ENCODE measurements at regions not wholly inside any gene's neighbourhood (a gene's known extent, or its start where the extent isn't known, plus 50 kb on each side); places are given as distances from the start of the nearest gene placed in this dataset.

- no peak for TF ChIP-seq CTCF (conservative IDR thresholded peaks at IDR 0.05; ENCODE audit: low read depth, low read length)
- no peak for TF ChIP-seq EZH2 (IDR thresholded peaks at IDR 0.05; ENCODE audit: low read length, unreplicated experiment)
Measured at GRCh38 chr22:48528221-48528915, 1299.3 kb downstream of the BRD1 start.

Measured in PC-3 (cell line).